Omental fat pad (tissue), 3 donors: ENCODE measurements at regions not wholly inside any gene's neighbourhood (a gene's known extent, or its start where the extent isn't known, plus 50 kb on each side); places are given as distances from the start of the nearest gene placed in this dataset.

Source experiments
- ATAC-seq: fragments of 150-250 bp; one replicate; pipeline ENCODE4 v1.9.1; 2016; ENCODE audit warnings: mild to moderate bottlenecking, moderate library complexity; ENCODE audit not compliant: low FRiP score
- DNase-seq: peaks from one replicate; pipeline ENCODE4 v3.0.0-alpha.2; 2019; ENCODE audit warnings: low spot score
- CTCF ChIP-seq, 3 donors: fragments of 450-650 bp; IDR thresholded peaks; one replicate each; pipeline ENCODE4 v1.5.1; 2016 to 2017; ENCODE audit warnings: antibody characterized with exemption in 3 of 3, mild to moderate bottlenecking in 3 of 3, moderate library complexity in 2 of 3

GRCh38 chr1:88560621-88561020 is 123.5 kb upstream of the PKN2 start:
- TF ChIP-seq CTCF (IDR thresholded peaks at IDR 0.05), result no peak
- ATAC-seq (no peak), DNase-seq (no peak)

- no peak for ATAC-seq
- DNase-seq, result no peak
- TF ChIP-seq CTCF (IDR thresholded peaks at IDR 0.05), result no peak
These were observed 121.1 kb upstream of the PKN2 start for GRCh38 chr1:88562991-88563390.

- TF ChIP-seq CTCF (IDR thresholded peaks at IDR 0.05), result no peak
- no peak for ATAC-seq
These were observed 117.3 kb upstream of the PKN2 start for GRCh38 chr1:88566615-88567387.

GRCh38 chr1:88571506-88571905 is 112.6 kb upstream of the PKN2 start:
- ATAC-seq, result peak; percentile 48
- no peak for TF ChIP-seq CTCF (IDR thresholded peaks at IDR 0.05)
- DNase-seq, result no peak

More at GRCh38 chr1:88566615-88567387, 117.3 kb upstream of the PKN2 start:
- no peak for DNase-seq

- ATAC-seq (no peak), DNase-seq (no peak)
- TF ChIP-seq CTCF (IDR thresholded peaks at IDR 0.05), result no peak
These were observed 104.5 kb upstream of the PKN2 start for GRCh38 chr1:88579598-88579997.

- TF ChIP-seq CTCF (IDR thresholded peaks at IDR 0.05), result no peak
- ATAC-seq, result no peak
These were observed 102.4 kb upstream of the PKN2 start for GRCh38 chr1:88581703-88582102.

GRCh38 chr1:88593358-88593757 is 90.7 kb upstream of the PKN2 start:
- DNase-seq (no peak), ATAC-seq (no peak)
- TF ChIP-seq CTCF (IDR thresholded peaks at IDR 0.05), result no peak

More at GRCh38 chr1:88581703-88582102, 102.4 kb upstream of the PKN2 start:
- DNase-seq, result no peak
